ENCODE measurements at regions not wholly inside any gene's neighbourhood (a gene's known extent, or its start where the extent isn't known, plus 50 kb on each side); places are given as distances from the start of the nearest gene placed in this dataset.

DNA sequence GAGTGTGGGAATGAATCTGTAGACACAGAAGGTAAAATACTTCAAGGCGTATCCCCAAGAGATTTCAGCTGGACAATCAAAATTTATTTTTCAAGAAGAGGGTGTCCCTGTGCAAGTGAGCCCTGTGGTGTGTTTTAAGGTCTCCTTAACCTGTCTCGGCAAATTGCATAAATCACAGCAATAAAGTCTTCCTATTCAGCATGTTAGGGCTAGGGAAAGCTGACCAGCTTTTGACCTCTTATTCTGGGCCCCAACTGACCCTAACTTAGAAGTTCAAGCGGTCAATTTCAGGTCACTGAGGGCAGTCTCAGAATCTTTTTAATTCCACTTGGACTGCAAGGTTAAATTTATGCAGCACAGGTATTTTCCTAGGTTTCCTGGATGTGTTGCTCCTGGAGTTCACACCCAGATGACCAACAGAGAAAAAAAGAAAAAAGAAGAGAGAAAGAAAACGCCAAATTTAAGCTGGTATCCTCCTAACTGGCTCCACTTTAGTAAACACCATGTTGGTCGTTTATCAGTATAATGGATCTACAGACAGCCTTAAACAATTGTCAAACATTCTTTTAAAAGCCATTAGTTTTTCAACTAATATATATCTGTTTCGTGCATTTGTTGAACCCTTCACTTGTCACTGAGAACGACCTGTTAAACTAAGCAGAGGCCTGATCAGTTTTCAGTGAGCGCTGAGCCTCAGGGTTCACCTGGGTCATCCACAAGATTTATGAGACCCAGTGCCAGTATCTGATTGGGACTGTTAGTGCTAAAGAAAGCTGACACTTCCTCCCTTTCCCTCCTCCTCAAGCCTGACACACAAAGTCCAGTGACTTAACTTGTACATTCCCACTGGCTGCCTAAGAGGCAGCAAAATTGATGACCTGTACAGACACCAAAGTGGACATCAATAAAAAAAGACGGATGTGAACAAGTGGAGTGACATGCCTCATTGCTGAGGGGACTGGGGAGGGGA, 546.1 kb downstream of the NR2F1-AS1 start:
- no peaks in the 10 kb centered on the region for H3K9me3 ChIP-seq (ENCODE audit: low read depth, low read length)
- no peaks in the 10 kb centered on the region for H3K36me3 ChIP-seq (ENCODE audit: insufficient read depth, low read length)
- H3K4me2 ChIP-seq (ENCODE audit: insufficient read depth, low read length) = no peak overlapping the region
- no peak for DNase-seq (ENCODE audit: insufficient read length, low spot score, missing footprints)
- no peak overlapping the region for H3K27ac ChIP-seq (ENCODE audit: low read depth, low read length)
- peak overlapping the region; percentile 37 for H2AFZ ChIP-seq (ENCODE audit: low read length)
- no peaks in the 10 kb centered on the region for H3K4me1 ChIP-seq (ENCODE audit: insufficient read depth, low read length)
- TF ChIP-seq, protein P1, sequence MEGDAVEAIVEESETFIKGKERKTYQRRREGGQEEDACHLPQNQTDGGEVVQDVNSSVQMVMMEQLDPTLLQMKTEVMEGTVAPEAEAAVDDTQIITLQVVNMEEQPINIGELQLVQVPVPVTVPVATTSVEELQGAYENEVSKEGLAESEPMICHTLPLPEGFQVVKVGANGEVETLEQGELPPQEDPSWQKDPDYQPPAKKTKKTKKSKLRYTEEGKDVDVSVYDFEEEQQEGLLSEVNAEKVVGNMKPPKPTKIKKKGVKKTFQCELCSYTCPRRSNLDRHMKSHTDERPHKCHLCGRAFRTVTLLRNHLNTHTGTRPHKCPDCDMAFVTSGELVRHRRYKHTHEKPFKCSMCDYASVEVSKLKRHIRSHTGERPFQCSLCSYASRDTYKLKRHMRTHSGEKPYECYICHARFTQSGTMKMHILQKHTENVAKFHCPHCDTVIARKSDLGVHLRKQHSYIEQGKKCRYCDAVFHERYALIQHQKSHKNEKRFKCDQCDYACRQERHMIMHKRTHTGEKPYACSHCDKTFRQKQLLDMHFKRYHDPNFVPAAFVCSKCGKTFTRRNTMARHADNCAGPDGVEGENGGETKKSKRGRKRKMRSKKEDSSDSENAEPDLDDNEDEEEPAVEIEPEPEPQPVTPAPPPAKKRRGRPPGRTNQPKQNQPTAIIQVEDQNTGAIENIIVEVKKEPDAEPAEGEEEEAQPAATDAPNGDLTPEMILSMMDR (IDR thresholded peaks at IDR 0.05; ENCODE audit: extremely low read depth, low read depth, low read length) = no peak
- H4K20me1 ChIP-seq (ENCODE audit: insufficient read depth, low read length) = no peaks in the 10 kb centered on the region
- no peak overlapping the region for H3K4me3 ChIP-seq (ENCODE audit: insufficient read depth, low read length)
- H3K27me3 ChIP-seq (ENCODE audit: insufficient read depth, low read length) = no peaks in the 10 kb centered on the region
- H3K79me2 ChIP-seq (ENCODE audit: insufficient read depth, low read length) = no peaks in the 10 kb centered on the region

DNA sequence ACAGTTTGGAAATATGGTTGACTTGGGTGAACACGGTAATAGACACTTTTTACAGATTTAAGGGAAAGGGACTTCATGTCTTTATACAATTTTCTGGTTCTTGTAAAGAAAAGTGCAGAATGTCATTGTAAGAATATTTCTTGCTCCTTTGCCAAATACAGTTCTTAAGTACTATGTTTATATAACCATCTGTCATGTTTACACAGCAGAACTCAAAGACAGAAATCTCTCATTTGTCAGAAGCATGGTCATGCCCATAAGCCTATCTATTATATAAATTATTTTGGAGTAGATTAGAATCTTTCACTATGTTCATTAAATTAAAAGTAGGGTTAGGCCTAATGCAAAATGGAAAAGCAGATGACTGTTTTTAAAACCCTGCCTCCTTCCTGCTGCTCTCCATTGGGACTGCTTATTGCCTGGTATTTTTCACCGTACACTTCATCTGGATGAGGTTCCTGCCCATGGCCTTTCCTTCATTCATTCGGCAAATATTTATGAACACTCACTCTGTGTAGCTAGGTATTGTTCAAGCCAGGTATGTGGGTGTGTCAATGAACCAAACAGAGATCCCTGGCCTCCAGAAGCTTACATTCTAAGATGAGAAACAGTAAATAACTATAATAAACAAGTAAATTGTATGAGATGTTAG, 558.1 kb downstream of the NR2F1-AS1 start:
- H3K4me3 ChIP-seq (ENCODE audit: insufficient read depth, low read length) = no peak overlapping the region
- no peaks in the 10 kb centered on the region for H3K36me3 ChIP-seq (ENCODE audit: insufficient read depth, low read length)
- H3K27me3 ChIP-seq (ENCODE audit: insufficient read depth, low read length) = no peaks in the 10 kb centered on the region
- H2AFZ ChIP-seq (ENCODE audit: low read length) = peak overlapping the region; percentile 24
- peaks cover 3% of the 10 kb centered on the region for H3K4me1 ChIP-seq (ENCODE audit: insufficient read depth, low read length)
- H3K79me2 ChIP-seq (ENCODE audit: insufficient read depth, low read length) = no peaks in the 10 kb centered on the region
- DNase-seq (ENCODE audit: insufficient read length, low spot score, missing footprints) = no peak
- H4K20me1 ChIP-seq (ENCODE audit: insufficient read depth, low read length) = no peaks in the 10 kb centered on the region
- no peak overlapping the region for H3K4me2 ChIP-seq (ENCODE audit: insufficient read depth, low read length)
- H3K27ac ChIP-seq (ENCODE audit: low read depth, low read length) = no peak overlapping the region
- TF ChIP-seq, protein P1 (IDR thresholded peaks at IDR 0.05; ENCODE audit: extremely low read depth, low read depth, low read length) = no peak
- H3K9me3 ChIP-seq (ENCODE audit: low read depth, low read length) = no peaks in the 10 kb centered on the region

DNA sequence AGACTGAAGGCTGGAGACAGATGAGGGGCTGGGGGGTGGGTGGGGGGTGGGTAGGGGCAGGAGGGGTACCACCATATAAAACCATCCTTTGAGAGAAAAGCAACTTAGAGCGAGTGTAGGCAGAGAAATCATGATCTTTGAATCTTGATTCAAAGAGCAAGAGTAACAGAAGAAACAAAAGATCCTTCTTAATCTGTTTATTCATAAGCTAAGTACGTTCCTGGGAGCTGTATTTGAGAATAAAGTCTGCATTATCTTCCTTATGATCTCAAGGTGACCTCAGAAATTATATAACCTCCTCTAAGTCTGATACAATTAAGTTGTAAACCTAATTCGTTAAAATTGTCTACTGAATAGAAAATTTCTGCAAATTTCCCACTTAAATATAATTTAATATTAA, 558.8 kb downstream of the NR2F1-AS1 start:
- H3K9me3 ChIP-seq (ENCODE audit: low read depth, low read length) = no peaks in the 10 kb centered on the region
- H3K27me3 ChIP-seq (ENCODE audit: insufficient read depth, low read length) = no peaks in the 10 kb centered on the region
- no peaks in the 10 kb centered on the region for H3K36me3 ChIP-seq (ENCODE audit: insufficient read depth, low read length)
- no peaks in the 10 kb centered on the region for H3K79me2 ChIP-seq (ENCODE audit: insufficient read depth, low read length)
- peaks cover 4% of the 10 kb centered on the region for H3K4me1 ChIP-seq (ENCODE audit: insufficient read depth, low read length)
- no peaks in the 10 kb centered on the region for H4K20me1 ChIP-seq (ENCODE audit: insufficient read depth, low read length)
- H2AFZ ChIP-seq (ENCODE audit: low read length) = no peak overlapping the region
- H3K4me3 ChIP-seq (ENCODE audit: insufficient read depth, low read length) = no peak overlapping the region
- H3K27ac ChIP-seq (ENCODE audit: low read depth, low read length) = no peak overlapping the region
- TF ChIP-seq, protein P1 (IDR thresholded peaks at IDR 0.05; ENCODE audit: extremely low read depth, low read depth, low read length) = no peak
- no peak for DNase-seq (ENCODE audit: insufficient read length, low spot score, missing footprints)
- H3K4me2 ChIP-seq (ENCODE audit: insufficient read depth, low read length) = no peak overlapping the region

DNA sequence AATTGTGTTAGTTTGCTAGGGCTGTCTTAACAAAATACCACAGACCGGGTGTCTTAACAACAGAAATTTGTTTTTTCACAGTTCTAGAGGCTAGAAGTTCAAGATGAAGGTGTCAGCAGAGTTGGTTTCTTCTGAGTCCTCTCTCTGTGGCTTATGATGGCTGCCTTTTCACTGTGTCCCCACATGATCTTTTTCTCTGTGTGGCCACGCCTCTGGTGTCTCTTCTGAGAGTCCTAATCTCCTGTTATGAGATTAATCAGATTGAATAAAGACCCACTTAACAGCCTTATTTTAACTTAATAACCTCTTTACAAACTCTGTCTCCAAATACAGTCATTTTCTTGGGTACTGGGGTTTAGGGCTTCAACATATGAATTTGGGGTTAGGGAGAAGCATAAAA, 561.1 kb downstream of the NR2F1-AS1 start:
- no peak overlapping the region for H3K4me3 ChIP-seq (ENCODE audit: insufficient read depth, low read length)
- H2AFZ ChIP-seq (ENCODE audit: low read length) = no peak overlapping the region
- TF ChIP-seq, protein P1 (IDR thresholded peaks at IDR 0.05; ENCODE audit: extremely low read depth, low read depth, low read length) = no peak
- no peaks in the 10 kb centered on the region for H3K9me3 ChIP-seq (ENCODE audit: low read depth, low read length)
- no peaks in the 10 kb centered on the region for H3K36me3 ChIP-seq (ENCODE audit: insufficient read depth, low read length)
- no peak overlapping the region for H3K27ac ChIP-seq (ENCODE audit: low read depth, low read length)
- H3K79me2 ChIP-seq (ENCODE audit: insufficient read depth, low read length) = no peaks in the 10 kb centered on the region
- DNase-seq (ENCODE audit: insufficient read length, low spot score, missing footprints) = no peak
- no peaks in the 10 kb centered on the region for H3K27me3 ChIP-seq (ENCODE audit: insufficient read depth, low read length)
- peaks cover 4% of the 10 kb centered on the region for H3K4me1 ChIP-seq (ENCODE audit: insufficient read depth, low read length)
- no peak overlapping the region for H3K4me2 ChIP-seq (ENCODE audit: insufficient read depth, low read length)
- H4K20me1 ChIP-seq (ENCODE audit: insufficient read depth, low read length) = no peaks in the 10 kb centered on the region
